NCI-H2227 (cell line): ENCODE measurements at regions not wholly inside any gene's neighbourhood (a gene's known extent, or its start where the extent isn't known, plus 50 kb on each side); places are given as distances from the start of the nearest gene placed in this dataset.
A peak's percentile ranks its signal among the peaks of the same experiment; 100 is the strongest.

ENCODE experiments used
- DNase-seq: peaks from one replicate; lab custom pipeline; 2025; ENCODE audit not compliant: unreplicated experiment; lab: John Stamatoyannopoulos, UW

DNA sequence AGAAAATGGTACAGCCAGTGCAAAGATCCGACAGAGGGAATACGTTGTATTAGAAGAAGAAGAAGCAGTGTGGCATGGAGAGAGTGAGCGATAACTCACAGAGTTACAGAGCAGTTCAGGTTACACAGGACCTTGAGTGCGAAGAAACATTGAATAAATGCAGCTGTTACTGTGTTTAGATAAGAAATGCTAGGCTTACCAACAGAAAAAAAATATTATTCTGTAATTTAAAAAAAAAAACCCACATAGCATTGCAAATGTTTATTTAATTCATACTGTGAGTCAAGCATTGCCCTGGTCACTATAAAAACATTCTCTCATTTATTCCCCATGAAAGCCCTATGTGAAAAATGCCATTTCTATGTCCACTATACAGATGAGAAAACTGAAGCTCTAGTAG is 373.4 kb upstream of the EPHA7 start:
- DNase-seq, result no peak

DNA sequence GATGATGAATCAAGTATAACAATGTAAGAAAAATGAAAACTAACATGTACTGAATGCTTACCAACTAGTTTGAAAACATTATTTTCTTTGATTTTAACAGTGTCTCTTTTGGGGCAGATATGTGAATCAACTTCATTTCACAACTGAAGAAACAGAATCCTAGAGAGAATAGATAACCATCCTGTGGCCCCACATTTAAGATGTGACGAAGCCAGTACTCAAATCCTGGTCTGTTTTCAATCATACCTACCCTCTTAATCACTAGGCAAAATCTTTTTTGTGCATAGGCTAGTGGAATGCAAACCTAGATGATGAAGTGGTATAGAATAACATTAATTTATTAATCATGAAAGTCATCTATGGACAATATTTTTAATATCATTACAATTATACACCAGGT is 371.6 kb upstream of the EPHA7 start:
- no peak for DNase-seq

DNA sequence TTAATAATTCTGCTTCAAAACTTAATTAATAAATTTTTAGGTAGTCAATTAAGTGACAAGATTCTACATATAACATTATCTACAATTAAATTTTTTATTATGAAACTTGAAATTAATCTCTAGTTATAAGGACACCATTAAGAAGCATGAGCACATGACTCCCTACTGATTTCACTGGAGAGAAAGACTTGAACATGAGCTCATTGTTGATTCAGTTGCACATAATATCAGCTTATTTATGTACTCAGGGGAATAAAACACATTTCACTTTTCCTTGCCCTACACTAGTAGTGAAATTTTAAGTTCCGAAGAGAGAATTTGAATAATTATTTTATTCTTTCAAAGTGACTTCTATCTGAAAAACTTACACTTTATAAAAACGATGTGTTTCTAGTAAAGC is 370.2 kb upstream of the EPHA7 start:
- DNase-seq, result no peak

DNA sequence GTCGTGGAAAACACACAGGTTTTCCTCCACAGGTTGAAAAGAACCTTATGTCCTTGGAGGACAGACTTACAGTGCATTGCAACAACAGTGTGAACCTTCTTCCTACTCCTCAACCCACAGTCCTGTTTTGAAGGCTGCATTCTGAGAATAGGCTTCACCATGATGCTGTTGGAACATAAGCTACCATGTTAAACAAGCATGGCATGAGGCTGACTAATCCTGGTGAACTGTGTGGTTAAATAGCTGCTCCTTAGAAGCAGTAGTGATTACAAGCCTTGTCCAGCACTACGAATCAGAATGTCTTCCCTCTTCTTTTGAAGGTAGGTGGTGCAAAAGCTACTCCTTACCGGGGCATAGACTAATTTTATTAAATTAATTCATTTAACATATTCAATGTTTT is 368.5 kb upstream of the EPHA7 start:
- DNase-seq, result no peak

DNA sequence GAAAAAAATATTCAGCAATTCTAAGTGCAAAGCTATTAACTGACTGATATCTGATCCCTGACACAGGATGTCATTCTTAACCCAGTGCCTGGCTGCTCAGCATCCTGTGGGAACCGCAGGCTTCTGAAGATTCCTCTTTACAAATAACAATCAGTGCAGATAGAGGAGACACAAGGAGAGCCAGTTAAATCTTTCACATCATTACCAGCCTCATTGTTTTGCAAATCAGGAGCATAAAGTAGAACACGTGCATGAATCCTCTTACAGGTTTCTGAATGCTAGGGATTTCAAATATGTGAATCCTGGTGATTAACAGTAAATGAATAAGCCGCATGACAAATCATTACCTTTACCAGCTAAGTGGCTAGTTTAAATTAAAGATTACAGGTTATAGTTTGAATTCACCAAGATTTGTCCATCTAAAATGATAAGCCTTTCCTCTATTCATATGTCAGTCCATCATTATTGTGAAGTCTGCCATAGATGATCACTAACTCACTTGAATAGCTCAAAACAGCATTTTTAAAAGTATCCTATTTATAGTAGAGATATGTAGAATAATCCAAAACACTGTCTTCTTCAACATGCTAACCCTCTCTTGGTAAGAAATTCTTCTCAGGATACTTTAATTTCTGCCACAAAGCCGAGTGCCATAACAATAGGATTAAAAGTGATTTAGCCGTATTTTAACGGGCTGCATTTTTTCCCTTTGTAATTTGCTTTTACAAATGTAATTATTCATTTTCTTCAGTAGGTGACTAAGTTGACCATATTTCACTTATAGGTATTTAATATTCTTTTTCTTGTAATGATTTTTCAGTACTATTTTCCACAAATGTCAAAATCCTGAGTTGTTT is 367.3 kb upstream of the EPHA7 start:
- DNase-seq, result no peak

DNA sequence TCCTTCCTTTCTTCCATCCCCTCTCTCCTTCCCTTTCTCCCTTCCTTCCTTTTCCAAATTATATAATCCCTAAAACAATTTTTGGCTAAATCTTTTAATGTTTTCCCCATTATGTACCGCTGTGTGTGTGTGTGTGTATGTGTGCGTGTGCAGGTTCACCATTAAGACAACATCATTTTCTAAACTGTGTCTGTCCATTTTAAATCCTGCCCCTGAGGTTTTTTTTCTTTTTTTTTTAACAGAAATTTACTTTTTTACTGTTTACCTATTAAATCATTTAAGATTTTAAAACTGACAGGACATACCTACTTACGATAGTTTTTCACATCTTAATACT is 366.3 kb upstream of the EPHA7 start:
- DNase-seq, result no peak

DNA sequence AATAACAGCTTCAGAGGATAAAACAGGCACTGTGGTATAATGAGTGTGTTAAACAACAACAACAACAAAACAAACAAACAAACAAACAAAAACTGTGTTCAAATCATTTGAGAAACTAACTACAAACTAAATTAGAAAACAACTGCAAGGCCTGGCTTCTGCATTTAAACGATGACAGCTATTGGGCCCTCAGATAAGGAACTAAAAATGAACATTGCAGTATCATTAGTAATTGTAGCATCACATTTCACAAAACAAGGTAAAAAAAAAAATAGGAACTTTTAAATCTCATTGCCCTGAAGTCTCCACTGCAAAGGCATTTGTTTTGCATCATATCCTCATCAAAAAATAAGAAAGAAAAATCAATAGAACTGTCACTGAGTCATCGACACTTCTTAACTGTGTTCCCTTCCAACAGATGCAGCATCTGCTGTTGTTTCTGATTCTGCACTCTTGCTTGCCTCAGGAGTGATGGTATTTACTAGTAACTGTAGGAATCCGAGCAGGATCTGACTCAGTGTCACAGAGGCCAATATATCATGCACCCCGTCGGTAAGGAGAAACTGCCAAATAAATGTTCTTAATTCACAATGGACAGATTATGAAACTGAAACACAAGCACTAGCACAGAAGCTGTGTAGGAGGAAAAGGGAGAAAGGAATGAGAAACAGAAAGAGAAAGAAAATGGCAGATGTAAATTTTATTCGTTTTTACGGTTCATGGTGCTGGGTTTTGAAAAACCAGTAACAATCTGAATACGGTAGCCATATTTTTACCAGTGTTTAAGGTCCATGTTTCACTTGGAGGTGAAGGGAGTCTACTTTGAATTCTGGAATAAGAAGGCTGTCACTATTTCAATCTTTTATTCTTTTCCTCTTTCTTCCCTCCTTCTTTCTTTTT is 365.7 kb upstream of the EPHA7 start:
- no peak for DNase-seq

DNA sequence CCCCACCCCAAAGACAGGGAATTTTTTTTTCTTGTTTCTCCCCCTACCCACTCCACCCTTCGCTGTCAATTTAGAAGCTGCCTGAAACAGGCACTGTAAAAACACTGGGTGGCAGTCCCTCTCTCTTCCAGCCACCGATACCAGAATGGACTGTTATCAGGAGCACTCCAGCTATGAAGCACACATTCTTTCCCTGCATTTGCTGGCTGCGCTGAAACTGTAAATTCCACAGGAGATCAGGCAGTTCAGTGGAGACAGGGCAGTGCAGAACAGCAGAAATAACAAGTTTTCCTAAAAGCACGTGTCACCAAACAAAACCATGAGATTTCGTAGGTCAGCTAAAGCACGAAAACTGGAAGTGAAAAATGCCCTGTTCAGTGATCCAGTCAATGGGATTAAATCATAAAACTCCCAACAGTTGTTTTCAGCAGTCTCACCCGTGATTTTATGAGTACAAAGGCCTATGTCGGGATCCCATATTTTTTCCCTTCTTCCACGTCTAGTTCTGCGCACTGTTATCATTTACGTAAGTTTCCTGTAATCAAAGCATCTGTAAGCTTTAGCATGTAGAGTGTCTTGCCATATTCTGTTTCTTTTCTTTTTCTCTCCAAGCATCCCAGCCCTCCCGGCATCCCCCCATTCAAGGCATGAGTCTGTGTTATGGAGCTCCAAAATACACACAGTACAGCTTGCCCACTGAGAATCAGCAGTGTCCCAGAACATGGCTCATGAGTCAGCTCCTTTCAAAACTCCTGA is 359.9 kb upstream of the EPHA7 start:
- DNase-seq, result peak; percentile 31

DNA sequence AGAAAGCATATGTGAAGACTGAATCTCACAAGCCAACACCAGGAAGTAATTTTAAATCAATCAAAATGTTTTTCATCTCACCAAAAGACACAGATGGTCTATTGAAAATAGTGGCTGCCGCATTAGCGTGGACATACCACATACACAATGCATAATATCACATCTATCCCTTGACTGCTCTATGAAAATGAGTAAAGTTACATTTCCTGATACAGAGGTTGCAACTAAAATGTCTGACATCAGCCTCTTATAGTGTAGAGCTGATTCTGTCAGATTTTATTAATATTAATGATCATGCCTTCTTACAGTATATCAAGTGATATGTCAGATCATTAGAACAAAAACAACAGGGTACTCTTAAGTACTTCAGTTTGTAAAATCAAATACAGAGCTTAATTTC is 339.8 kb upstream of the EPHA7 start:
- DNase-seq, result no peak

DNA sequence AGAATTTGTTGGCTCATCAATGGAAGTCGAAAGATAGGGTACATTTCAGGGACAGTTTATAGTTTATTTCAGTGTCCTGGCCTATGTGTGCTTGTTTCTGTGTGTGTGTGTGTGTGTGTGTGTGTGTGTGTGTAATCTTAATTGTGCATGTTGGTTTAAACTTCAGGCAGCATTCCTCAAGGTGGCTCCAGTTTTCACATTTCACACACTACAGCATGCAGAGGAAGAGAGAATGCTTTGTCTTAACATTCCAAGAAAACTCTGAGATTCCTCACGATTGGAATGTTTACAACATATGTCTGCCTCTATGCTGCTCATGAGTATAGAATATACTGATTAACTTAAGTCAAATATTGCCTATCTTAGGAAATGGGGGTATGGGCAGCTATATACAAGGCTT is 332.6 kb upstream of the EPHA7 start:
- DNase-seq, result no peak

DNA sequence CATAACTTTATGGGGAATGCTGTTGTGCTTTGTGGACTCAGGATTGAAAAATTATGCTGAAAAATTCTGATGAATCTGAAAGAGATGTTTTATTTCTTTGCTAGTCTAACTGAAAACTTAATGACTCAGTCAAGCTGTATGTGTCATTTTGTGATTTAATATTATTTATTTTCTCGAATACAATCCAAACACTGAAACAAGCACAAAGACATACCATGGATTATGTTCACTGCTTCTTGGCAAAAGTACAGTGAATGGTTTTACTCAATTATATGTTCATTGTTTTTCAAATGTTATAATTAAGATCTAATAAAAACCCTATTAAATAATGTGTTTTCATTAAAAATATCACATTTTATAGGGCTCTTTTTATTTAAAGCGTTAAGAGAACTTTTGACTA is 330.6 kb upstream of the EPHA7 start:
- DNase-seq, result no peak

DNA sequence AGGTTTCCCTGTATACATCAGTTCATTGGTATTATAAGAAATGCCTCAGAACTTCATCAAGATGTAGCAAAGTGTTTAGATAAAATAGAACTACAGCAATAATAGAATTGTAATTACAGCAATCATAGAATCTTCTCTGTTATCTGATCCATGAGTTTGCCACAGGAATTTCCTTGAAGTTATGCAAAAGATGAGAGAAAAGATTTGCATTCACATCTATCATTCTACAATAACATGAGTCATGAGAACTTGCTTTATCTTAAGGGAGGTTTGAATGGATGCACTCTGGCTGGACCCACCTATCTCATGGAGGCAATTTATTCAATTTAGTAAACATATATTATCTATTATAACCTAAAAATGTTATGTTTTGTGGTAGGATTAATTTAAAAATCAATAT is 329.8 kb upstream of the EPHA7 start:
- no peak for DNase-seq

DNA sequence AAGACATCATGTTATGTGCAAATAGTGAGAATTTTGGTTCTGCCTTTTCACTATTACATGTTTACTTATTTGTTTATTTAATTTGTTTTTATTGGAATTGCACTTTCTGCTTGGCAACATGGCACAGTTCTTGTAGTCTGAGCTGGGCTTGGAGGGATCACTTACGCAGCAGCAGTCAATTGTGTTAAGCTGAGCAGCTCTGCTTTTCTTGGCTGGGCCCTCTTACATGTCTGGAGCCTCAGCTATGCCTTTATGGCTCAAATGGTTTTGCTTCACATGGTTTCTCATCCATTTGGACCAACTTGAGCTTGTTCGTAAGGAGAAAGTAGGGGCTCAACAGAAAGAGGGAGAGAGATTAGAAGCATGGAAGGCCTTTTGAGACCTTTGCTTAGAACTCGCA is 327.5 kb upstream of the EPHA7 start:
- DNase-seq, result no peak

DNA sequence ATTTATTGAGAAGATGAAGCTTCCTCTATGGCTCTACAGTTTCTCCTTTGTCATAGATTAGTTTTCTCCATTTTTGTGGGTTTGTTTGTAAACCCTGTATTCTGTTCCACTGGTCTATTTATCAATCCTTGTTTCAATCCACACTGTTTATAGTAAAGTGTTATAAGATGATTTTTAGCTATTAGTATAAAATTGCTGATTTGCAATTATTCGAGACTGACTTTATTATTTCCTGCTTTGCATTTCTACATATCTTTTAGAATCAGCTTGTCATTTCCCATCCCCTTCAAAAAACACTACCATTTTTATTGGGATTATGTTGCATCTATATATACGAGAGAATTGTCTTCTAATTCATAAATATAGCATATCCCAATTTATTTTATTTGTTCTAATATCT is 325.9 kb upstream of the EPHA7 start:
- no peak for DNase-seq

DNA sequence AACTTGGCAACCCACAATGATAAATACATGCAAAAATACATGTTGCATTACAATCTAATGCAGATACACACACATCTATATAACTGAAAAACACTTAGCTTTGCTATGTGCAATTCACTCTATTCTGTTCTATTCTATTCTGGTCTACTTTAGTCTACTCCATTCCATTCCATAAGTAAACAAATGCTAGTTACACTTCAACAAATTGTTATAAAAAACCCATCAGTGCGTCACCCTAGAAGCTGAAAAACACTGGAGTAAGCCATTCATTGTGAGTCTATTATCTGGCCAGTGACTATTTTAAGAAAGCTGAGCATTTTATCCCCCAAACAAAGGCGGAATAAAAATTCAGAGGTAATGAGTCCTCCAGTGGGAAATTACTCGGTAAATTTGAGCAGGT is 315.7 kb upstream of the EPHA7 start:
- no peak for DNase-seq

DNA sequence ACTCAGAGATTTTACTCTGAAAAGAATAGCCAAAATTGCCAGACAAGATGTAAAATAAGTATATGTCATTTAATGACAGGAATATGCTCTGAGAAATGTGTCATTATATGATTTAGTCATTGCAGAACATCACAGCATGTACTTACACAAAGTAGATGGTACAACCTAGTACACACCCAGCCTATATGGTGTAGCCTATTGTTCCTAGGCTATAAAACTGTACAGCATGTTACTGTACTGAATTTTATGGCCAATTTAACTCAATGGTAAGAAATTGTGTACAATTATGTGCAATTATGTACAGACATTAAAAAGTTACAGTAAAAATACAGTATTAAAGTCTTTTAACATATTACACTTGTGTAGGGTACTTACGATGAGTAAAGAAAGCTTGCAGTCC is 311.9 kb upstream of the EPHA7 start:
- DNase-seq, result no peak

DNA sequence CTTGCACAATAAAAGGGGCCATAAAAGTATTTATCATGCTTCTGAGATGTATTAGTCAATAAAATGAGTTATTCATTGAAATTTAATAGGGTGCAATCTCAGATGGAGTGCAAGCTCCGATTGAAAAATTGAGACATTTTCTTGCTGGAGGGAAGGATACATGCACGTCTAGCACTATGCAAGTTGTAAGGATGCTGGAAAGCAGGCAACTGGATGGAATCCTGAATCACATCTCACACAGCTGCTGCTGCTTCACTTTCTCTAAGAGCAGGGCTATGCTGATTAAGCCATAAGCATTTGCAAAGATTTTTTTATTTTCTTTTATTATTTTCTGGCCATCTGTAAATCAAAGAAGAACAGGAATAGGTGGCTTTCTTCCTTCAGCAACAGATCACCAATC is 308.8 kb upstream of the EPHA7 start:
- no peak for DNase-seq

DNA sequence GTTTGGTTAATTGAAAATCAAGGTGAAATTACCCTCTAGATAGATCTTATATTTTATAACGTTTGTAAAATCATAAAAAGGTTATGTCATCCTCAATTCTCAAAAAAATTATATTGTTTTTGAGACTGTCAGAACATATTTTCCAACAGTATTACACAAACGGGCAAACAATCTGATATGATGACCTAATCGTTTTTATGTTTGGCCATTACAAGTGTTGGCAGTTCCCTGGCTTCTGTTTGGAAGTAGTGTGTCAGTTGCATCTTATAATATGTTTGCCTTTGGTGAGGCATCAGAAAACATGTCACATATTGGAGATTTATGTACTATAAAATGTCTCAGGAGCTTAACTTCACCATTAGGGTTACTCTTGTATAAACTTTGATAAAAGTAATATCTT is 308.1 kb upstream of the EPHA7 start:
- DNase-seq, result no peak

DNA sequence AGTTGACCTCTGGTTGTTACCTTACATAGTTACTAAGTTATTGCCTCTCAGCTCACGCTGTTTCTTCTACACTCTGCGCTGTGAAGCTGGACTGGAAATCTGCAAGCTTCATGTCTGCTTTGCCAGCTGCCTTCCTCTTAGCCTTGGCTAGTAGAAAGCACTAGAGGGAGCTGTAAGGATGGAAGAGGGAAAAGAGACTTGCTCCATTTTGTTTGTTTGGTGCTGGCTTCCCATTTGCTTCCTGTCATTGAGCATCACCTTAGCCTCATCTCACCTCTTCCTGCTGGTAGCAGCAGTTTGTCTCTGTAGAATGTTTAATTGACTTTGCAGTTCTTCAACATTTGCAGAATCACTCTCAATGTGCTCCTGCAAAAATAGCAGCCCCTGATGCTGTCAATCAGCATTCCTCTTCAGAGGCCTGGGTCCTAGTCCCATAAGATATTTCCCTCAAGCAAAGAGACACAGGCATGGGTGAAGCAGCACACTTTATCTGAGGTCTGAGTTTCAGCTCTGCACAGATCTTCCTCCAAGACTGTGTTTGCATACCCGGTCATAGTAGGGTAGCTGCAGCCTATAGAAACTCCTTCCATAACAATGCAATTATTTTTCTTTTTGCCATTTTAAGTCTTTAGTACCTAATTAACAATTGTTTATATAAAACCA is 302.2 kb upstream of the EPHA7 start:
- peak; percentile 59 for DNase-seq

DNA sequence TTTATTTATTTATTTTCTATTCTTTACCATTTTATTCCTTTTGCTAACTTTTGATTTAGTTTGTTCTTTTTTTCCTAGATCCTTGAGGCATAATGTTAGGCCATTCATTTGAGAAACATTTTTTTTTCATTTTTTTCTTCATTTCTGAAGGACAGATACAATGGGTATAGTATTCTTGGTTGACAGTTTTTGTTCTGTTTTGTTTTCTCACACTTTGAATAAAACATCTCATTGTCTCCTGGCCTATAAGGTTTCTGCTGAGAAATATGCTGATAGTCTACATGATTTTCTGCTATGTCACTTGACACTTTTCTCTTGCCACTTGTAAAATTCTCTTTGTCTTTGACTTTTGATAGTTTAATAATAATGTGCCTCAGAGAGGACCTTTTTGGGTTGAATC is 294.6 kb upstream of the EPHA7 start:
- no peak for DNase-seq

DNA sequence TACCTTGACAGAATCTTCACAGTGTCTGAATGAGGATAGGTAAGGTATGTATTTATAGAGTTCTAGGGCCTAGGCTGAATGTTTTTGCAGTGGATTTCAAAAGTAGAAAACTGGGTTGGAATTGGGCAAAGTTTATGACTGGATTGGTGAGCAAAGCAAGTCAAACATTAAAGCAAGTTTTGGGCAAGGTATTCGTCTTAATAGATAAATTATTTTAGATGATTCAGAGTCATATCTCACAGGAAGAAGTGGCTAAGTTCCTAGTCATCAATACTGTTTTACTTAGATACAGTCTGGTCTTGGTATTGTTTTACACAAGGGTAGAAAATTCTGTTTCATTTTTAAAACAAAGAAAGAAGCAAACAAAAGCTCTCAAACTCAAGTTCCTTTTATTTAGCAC is 284.1 kb upstream of the EPHA7 start:
- no peak for DNase-seq
